Renal cortex interstitium (tissue), 11 donors: ENCODE measurements at regions not wholly inside any gene's neighbourhood (a gene's known extent, or its start where the extent isn't known, plus 50 kb on each side); places are given as distances from the start of the nearest gene placed in this dataset.
A peak's percentile ranks its signal among the peaks of the same experiment; 100 is the strongest.
"Not testable (repeated sequence)": the region's sequence is repeated elsewhere in the genome, so short reads cannot be mapped to it uniquely, and the experiment has no call there.

Experiments
- DNase-seq, 11 donors: peaks; one replicate each; pipeline ENCODE4 v3.0.0-alpha.2; 2013; ENCODE audit warnings: low read depth in 9 of 11, low spot score in 4 of 11; ENCODE audit errors: extremely low read depth in 1 of 11

GRCh38 chr12:126431767-126432166 lies 1366.5 kb downstream of the AACS start:
- DNase-seq = no peak

GRCh38 chr12:126432780-126433179 lies 1367.5 kb downstream of the AACS start:
- DNase-seq = no peak

GRCh38 chr12:126434412-126434985 lies 1369.3 kb downstream of the AACS start:
- peak in 3 of 11 donors; percentile 1 to 7 (median 2) for DNase-seq

GRCh38 chr12:126436041-126436440 lies 1370.8 kb downstream of the AACS start:
- no peak for DNase-seq

- no peak for DNase-seq
Measured at GRCh38 chr12:126437934-126438333, 1372.7 kb downstream of the AACS start.

GRCh38 chr12:126443977-126444376 lies 1378.7 kb downstream of the AACS start:
- DNase-seq = no peak

- DNase-seq = no peak
Measured at GRCh38 chr12:126447346-126447745, 1382.1 kb downstream of the AACS start.

GRCh38 chr12:126451809-126452208 lies 1386.6 kb downstream of the AACS start:
- no peak for DNase-seq

GRCh38 chr12:126452686-126453085 lies 1387.5 kb downstream of the AACS start:
- DNase-seq = not testable (repeated sequence)

- no peak for DNase-seq
Measured at GRCh38 chr12:126454581-126454980, 1389.3 kb downstream of the AACS start.

GRCh38 chr12:126457776-126458175 lies 1392.5 kb downstream of the AACS start:
- no peak for DNase-seq

- DNase-seq = no peak
Measured at GRCh38 chr12:126464153-126464552, 1398.9 kb downstream of the AACS start.

GRCh38 chr12:126469211-126469610 lies 1404.0 kb downstream of the AACS start:
- DNase-seq = no peak

GRCh38 chr12:126474703-126475102 lies 1409.5 kb downstream of the AACS start:
- DNase-seq = no peak

GRCh38 chr12:126480451-126480850 lies 1415.2 kb downstream of the AACS start:
- no peak for DNase-seq

GRCh38 chr12:126481688-126482087 lies 1416.5 kb downstream of the AACS start:
- no peak for DNase-seq

- no peak for DNase-seq
Measured at GRCh38 chr12:126482238-126482889, 1417.1 kb downstream of the AACS start.

GRCh38 chr12:126483145-126484068 lies 1418.2 kb downstream of the AACS start:
- peak in 4 of 11 donors; percentile 0 to 15 (median 2) for DNase-seq

- DNase-seq = no peak
Measured at GRCh38 chr12:126487431-126487980, 1422.3 kb downstream of the AACS start.

- no peak for DNase-seq
Measured at GRCh38 chr12:126488806-126489205, 1423.6 kb downstream of the AACS start.
